H1 (cell line): ENCODE measurements at regions not wholly inside any gene's neighbourhood (a gene's known extent, or its start where the extent isn't known, plus 50 kb on each side); places are given as distances from the start of the nearest gene placed in this dataset.
"Not testable (repeated sequence)": the region's sequence is repeated elsewhere in the genome, so short reads cannot be mapped to it uniquely, and the experiment has no call there.

Experiments used
- CEBPB ChIP-seq: IDR thresholded peaks from 2 replicates; pipeline ENCODE4 v1.6.1; 2012; ENCODE audit warnings: low read depth, low read length
- CTCF ChIP-seq, 3 experiments: IDR thresholded peaks; 1 replicate in 2 of 3; 2 replicates in 1 of 3; pipeline versions ENCODE4 v1.5.1 to v1.6.1; 2011; ENCODE audit warnings: low read length in 3 of 3, mild to moderate bottlenecking in 3 of 3, inconsistent platforms in 2 of 3, low read depth in 1 of 3, moderate library complexity in 1 of 3; ENCODE audit not compliant: insufficient read depth in 1 of 3; ENCODE audit errors: control extremely low read depth in 1 of 3
- GTF2F1 ChIP-seq: IDR thresholded peaks from 2 replicates; pipeline ENCODE4 v1.6.1; 2012; ENCODE audit warnings: low read depth, low read length, improper control_type of control experiment, borderline replicate concordance
- HDAC2 ChIP-seq, 2 experiments: fragments of 300-600 bp in 1 of 2; sonication (generic) in 1 of 2; IDR thresholded peaks; 2 replicates each; pipeline ENCODE4 v1.6.1; 2011 to 2012; ENCODE audit warnings: low read depth in 2 of 2, low read length in 2 of 2, mild to moderate bottlenecking in 2 of 2, moderate library complexity in 2 of 2, borderline replicate concordance in 1 of 2, inconsistent platforms in 1 of 2
- MAFK ChIP-seq: IDR thresholded peaks from 2 replicates; pipeline ENCODE4 v1.6.1; 2012; ENCODE audit warnings: low read depth, mild to moderate bottlenecking, improper control_type of control experiment, low read length
- RFX5 ChIP-seq: IDR thresholded peaks from 2 replicates; pipeline ENCODE4 v1.6.1; 2011; ENCODE audit warnings: low read depth, low read length, improper control_type of control experiment, borderline replicate concordance
- SIN3A ChIP-seq, 2 experiments: IDR thresholded peaks in 1 of 2; conservative IDR thresholded peaks in 1 of 2; 2 replicates each; pipeline ENCODE4 v1.6.1; 2011 to 2012; ENCODE audit warnings: low read length in 2 of 2, improper control_type of control experiment in 1 of 2, low read depth in 1 of 2, mild to moderate bottlenecking in 1 of 2
- SRF ChIP-seq: IDR thresholded peaks from 2 replicates; pipeline ENCODE4 v1.6.1; 2011; ENCODE audit warnings: mild to moderate bottlenecking, low read depth, low read length, moderate library complexity
- YY1 ChIP-seq: IDR thresholded peaks from 2 replicates; pipeline ENCODE4 v1.6.1; 2011; ENCODE audit warnings: low read depth, mild to moderate bottlenecking, low read length

- not testable (repeated sequence) for TF ChIP-seq GTF2F1; RFX5; CTCF (IDR thresholded peaks at IDR 0.05; ENCODE audit: control extremely low read depth in 1 of 3, insufficient read depth in 1 of 3, low read depth in 1 of 3, low read length in 3 of 3); SRF; SIN3A (conservative IDR thresholded peaks at IDR 0.05 in 1 of 2, IDR thresholded peaks at IDR 0.05 in 1 of 2; ENCODE audit: low read depth in 1 of 2, low read length in 2 of 2); MAFK; HDAC2 (IDR thresholded peaks at IDR 0.05; ENCODE audit: borderline replicate concordance in 1 of 2, low read depth in 2 of 2, low read length in 2 of 2); YY1; CEBPB
Observed at GRCh38 chr7:121712961-121713360, 160.0 kb upstream of the PTPRZ1 start.
